IgD-negative memory B cell (primary cell): ENCODE measurements at regions not wholly inside any gene's neighbourhood (a gene's known extent, or its start where the extent isn't known, plus 50 kb on each side); places are given as distances from the start of the nearest gene placed in this dataset.
"Not testable (repeated sequence)": the region's sequence is repeated elsewhere in the genome, so short reads cannot be mapped to it uniquely, and the experiment has no call there.

Source experiments
- H3K27ac Mint-ChIP-seq, 3 donors: one replicate each; pipeline ENCODE4 v1.8.0; 2020 to 2022; ENCODE audit warnings: mild to moderate bottlenecking in 3 of 3, mixed read lengths in 3 of 3, moderate library complexity in 1 of 3
- H3K27me3 Mint-ChIP-seq: one replicate; pipeline ENCODE4 v1.8.0; 2021; ENCODE audit warnings: mixed read lengths
- H3K36me3 Mint-ChIP-seq: one replicate; pipeline ENCODE4 v1.8.0; 2020; ENCODE audit warnings: mild to moderate bottlenecking, mixed read lengths
- H3K4me1 Mint-ChIP-seq, 3 donors: one replicate each; pipeline ENCODE4 v1.8.0; 2020 to 2022; ENCODE audit warnings: mixed read lengths in 3 of 3, mild to moderate bottlenecking in 1 of 3
- H3K4me3 Mint-ChIP-seq, 4 donors: one replicate each; pipeline ENCODE4 v1.8.0; 2020 to 2022; ENCODE audit warnings: mild to moderate bottlenecking in 4 of 4, mixed read lengths in 4 of 4, moderate library complexity in 3 of 4
- H3K9me3 Mint-ChIP-seq, 3 donors: one replicate each; pipeline ENCODE4 v1.8.0; 2020 to 2021; ENCODE audit warnings: mixed read lengths in 3 of 3, mild to moderate bottlenecking in 1 of 3

GRCh38 chr3:64796607-64797399 is 109.0 kb upstream of the ADAMTS9 start:
- Mint-ChIP-seq H3K4me3 (no peak overlapping the region), H3K27me3 (no peaks in the 10 kb centered on the region), H3K27ac (no peak overlapping the region), H3K36me3 (peaks cover 2% of the 10 kb centered on the region), H3K9me3 (peaks cover 0 to 3% (median 0%) of the 10 kb centered on the region in 3 donors), H3K4me1 (no peaks in the 10 kb centered on the region)

GRCh38 chr3:64792445-64792844 is 104.6 kb upstream of the ADAMTS9 start:
- H3K36me3 Mint-ChIP-seq = no peaks in the 10 kb centered on the region
- H3K4me1 Mint-ChIP-seq = no peaks in the 10 kb centered on the region
- H3K4me3 Mint-ChIP-seq = no peak overlapping the region
- H3K9me3 Mint-ChIP-seq = peaks cover 0 to 4% (median 3%) of the 10 kb centered on the region in 3 donors
- H3K27ac Mint-ChIP-seq = no peak overlapping the region
- no peaks in the 10 kb centered on the region for H3K27me3 Mint-ChIP-seq

DNA sequence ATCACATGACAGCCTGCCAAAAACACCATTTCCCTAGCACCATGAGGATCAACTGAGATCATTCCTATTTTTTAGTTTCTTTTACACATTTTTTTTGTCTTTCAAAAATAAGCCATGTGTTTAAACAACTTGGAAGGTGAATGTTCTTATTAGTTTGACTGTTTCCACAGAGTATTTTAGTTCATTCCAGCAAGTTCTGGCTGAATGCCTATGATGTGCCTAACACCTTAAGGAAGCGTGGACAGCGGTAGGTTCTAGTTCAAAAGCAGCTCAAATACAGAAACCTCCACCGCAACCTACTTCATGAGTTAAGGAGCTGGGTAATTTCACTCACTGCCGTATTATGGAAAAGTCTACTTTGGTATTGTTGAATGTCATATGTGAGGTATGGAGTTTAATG is 101.3 kb upstream of the ADAMTS9 start:
- H3K27me3 Mint-ChIP-seq = no peaks in the 10 kb centered on the region
- no peaks in the 10 kb centered on the region for H3K4me1 Mint-ChIP-seq
- no peaks in the 10 kb centered on the region for H3K36me3 Mint-ChIP-seq
- H3K4me3 Mint-ChIP-seq = no peak overlapping the region
- H3K27ac Mint-ChIP-seq = no peak overlapping the region
- peaks cover 0 to 4% (median 3%) of the 10 kb centered on the region in 3 donors for H3K9me3 Mint-ChIP-seq

- Mint-ChIP-seq H3K9me3 (peaks cover 6 to 15% (median 10%) of the 10 kb centered on the region in 3 donors), H3K4me1 (no peaks in the 10 kb centered on the region), H3K36me3 (no peaks in the 10 kb centered on the region)
These were observed 95.4 kb upstream of the ADAMTS9 start for GRCh38 chr3:64783200-64783599.

DNA sequence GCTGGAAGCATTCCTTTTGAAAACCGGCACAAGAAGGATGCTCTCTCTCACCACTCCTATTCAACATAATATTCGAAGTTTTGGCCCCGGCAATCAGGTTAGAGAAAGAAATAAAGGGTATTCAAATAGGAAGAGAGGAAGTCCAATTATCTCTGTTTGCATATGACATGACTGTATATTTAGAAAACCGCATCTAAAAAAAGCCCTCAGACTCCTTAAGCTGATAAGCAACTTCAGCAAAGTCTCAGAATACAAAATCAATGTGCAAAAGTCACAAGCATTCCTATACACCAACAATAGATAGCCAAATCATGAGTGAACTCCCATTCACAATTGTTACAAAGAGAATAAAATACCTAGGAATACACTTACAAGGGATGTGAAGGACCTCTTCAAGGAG is 93.1 kb upstream of the ADAMTS9 start:
- not testable (repeated sequence) for H3K4me3 Mint-ChIP-seq, H3K27me3 Mint-ChIP-seq, H3K36me3 Mint-ChIP-seq, H3K27ac Mint-ChIP-seq, H3K4me1 Mint-ChIP-seq
- H3K9me3 Mint-ChIP-seq = peaks cover 6 to 19% (median 14%) of the 10 kb centered on the region in 3 donors

More at GRCh38 chr3:64783200-64783599, 95.4 kb upstream of the ADAMTS9 start:
- Mint-ChIP-seq H3K27me3 (no peaks in the 10 kb centered on the region), H3K27ac (no peak overlapping the region), H3K4me3 (no peak overlapping the region)

DNA sequence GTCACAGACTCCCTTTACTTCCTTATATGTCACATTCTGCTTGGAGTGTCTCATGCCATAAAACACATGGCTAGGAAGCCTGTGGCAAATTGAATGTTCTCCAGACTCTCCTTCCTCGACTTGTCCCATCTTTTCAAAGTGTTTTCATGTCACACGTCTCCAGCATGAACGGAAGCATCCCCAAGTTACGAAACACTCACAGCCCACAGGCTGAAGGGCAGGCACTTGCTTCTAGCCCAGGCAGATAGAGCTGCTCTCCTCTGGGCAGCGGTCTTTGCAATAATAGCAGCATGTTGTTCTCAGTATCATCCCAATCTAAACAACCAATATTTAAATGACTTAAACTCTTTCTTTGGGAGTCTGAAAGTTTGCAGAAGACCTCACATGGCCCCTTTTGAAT is 85.3 kb upstream of the ADAMTS9 start:
- H3K27me3 Mint-ChIP-seq = no peaks in the 10 kb centered on the region
- H3K9me3 Mint-ChIP-seq = peaks cover 1 to 8% (median 4%) of the 10 kb centered on the region in 3 donors
- no peak overlapping the region for H3K27ac Mint-ChIP-seq
- peaks cover 0 to 2% (median 0%) of the 10 kb centered on the region in 3 donors for H3K4me1 Mint-ChIP-seq
- H3K36me3 Mint-ChIP-seq = no peaks in the 10 kb centered on the region
- no peak overlapping the region for H3K4me3 Mint-ChIP-seq

DNA sequence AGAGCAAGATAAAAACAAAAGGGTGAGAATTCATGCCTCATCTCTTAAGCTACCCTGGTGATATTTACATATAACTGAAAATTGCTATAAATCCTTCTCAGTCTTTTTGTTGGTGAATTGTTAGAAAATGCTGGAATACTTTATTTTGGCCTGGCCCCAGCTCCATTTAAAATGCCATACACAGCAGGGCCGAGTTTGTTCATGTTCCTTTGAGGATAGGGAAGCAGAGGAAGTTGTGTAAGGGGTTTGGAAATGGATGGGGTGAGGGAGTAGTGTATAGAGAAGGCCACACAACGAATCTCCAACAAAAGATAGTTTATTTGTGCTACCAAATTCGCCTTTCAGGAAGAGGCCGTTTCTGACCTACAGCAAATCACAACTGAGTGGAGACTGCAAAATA is 78.6 kb upstream of the ADAMTS9 start:
- Mint-ChIP-seq H3K4me3 (no peak overlapping the region), H3K4me1 (no peaks in the 10 kb centered on the region), H3K27me3 (no peaks in the 10 kb centered on the region), H3K36me3 (no peaks in the 10 kb centered on the region), H3K27ac (no peak overlapping the region), H3K9me3 (peaks cover 0 to 2% (median 0%) of the 10 kb centered on the region in 3 donors)

DNA sequence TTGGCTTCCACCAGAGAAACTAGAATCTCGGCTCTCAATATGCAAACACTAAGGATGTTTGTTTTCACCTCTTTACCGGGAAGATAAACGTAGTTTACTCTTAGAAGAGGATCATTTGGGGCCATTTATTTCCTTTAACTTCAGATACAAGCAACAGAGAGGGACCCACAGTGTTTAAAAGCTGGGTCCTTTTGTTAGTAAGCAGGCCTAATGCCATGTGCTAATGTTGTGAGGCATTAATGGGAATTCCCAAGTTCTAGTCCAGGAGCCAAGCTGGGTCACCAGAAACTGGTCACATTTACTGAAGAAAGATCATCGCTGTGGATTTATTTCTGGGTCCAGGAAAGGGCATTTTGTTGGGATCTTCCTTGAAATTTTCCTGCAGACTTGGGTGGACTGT is 78.1 kb upstream of the ADAMTS9 start:
- Mint-ChIP-seq H3K4me1 (no peaks in the 10 kb centered on the region), H3K27me3 (no peaks in the 10 kb centered on the region), H3K27ac (no peak overlapping the region), H3K4me3 (no peak overlapping the region), H3K36me3 (no peaks in the 10 kb centered on the region), H3K9me3 (peaks cover 0 to 2% (median 0%) of the 10 kb centered on the region in 3 donors)

DNA sequence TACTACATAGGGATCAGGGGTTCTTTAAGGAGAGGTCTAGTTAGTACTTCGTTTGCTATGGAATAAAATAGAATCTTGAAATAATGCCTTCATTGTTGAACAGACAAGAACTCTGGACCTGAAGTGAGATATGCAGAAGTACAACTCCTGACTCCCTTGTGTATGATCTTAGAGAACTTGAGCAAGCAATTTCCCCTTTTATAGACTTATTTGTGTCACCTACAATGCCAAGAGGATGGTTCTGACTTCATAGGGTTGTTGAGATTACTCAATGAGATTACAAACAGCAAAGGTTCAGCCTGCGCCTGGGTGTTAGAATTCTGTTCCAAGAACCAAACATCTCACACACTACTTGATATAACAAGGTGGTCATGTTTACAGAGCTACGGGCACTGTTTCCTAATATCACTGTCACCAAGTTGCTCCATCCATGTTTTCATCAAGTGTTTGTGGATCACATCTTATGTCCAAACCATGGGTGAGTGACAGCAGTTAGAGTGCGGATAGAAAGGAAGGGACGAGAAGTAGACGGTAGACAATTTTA is 76.7 kb upstream of the ADAMTS9 start:
- H3K27ac Mint-ChIP-seq = no peak overlapping the region
- H3K4me1 Mint-ChIP-seq = no peaks in the 10 kb centered on the region
- H3K4me3 Mint-ChIP-seq = no peak overlapping the region
- no peaks in the 10 kb centered on the region for H3K36me3 Mint-ChIP-seq
- H3K27me3 Mint-ChIP-seq = no peaks in the 10 kb centered on the region
- peaks cover 0 to 2% (median 0%) of the 10 kb centered on the region in 3 donors for H3K9me3 Mint-ChIP-seq

- H3K4me1 Mint-ChIP-seq = no peaks in the 10 kb centered on the region
- H3K9me3 Mint-ChIP-seq = peaks cover 0 to 2% (median 0%) of the 10 kb centered on the region in 3 donors
- H3K27me3 Mint-ChIP-seq = no peaks in the 10 kb centered on the region
- H3K4me3 Mint-ChIP-seq = no peak overlapping the region
- no peak overlapping the region for H3K27ac Mint-ChIP-seq
- H3K36me3 Mint-ChIP-seq = no peaks in the 10 kb centered on the region
These were observed 76.2 kb upstream of the ADAMTS9 start for GRCh38 chr3:64763980-64764379.

DNA sequence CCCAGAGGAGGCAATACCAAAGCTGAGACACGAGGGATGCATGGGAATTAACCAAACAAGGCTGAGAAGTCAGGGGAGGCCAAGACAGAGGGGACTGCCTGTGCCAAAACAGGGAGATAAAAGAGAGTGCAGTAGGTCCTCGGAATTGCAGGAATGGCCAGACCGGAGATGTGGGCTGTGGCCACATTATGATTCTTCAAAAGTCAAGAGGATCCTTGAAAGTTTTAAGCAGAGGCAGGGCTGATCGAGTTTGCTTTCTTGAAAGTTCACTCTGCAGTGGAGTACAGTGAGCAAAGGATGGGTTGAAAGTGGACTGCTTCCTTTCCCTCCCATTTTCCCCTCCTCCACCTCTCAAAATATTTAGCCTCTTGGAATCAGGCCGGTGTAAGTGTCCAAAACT is 73.9 kb upstream of the ADAMTS9 start:
- no peaks in the 10 kb centered on the region for H3K27me3 Mint-ChIP-seq
- no peaks in the 10 kb centered on the region for H3K36me3 Mint-ChIP-seq
- peaks cover 0 to 2% (median 0%) of the 10 kb centered on the region in 3 donors for H3K9me3 Mint-ChIP-seq
- H3K27ac Mint-ChIP-seq = no peak overlapping the region
- H3K4me3 Mint-ChIP-seq = no peak overlapping the region
- H3K4me1 Mint-ChIP-seq = no peaks in the 10 kb centered on the region

- peaks cover 0 to 2% (median 0%) of the 10 kb centered on the region in 3 donors for H3K9me3 Mint-ChIP-seq
- H3K36me3 Mint-ChIP-seq = no peaks in the 10 kb centered on the region
- no peaks in the 10 kb centered on the region for H3K4me1 Mint-ChIP-seq
- H3K4me3 Mint-ChIP-seq = no peak overlapping the region
- H3K27me3 Mint-ChIP-seq = no peaks in the 10 kb centered on the region
- H3K27ac Mint-ChIP-seq = no peak overlapping the region
These were observed 72.5 kb upstream of the ADAMTS9 start for GRCh38 chr3:64760258-64760657.

GRCh38 chr3:64759811-64760210 is 72.0 kb upstream of the ADAMTS9 start:
- no peaks in the 10 kb centered on the region for H3K36me3 Mint-ChIP-seq
- no peaks in the 10 kb centered on the region for H3K4me1 Mint-ChIP-seq
- H3K9me3 Mint-ChIP-seq = peaks cover 0 to 2% (median 0%) of the 10 kb centered on the region in 3 donors
- H3K27ac Mint-ChIP-seq = no peak overlapping the region
- H3K4me3 Mint-ChIP-seq = no peak overlapping the region
- no peaks in the 10 kb centered on the region for H3K27me3 Mint-ChIP-seq

DNA sequence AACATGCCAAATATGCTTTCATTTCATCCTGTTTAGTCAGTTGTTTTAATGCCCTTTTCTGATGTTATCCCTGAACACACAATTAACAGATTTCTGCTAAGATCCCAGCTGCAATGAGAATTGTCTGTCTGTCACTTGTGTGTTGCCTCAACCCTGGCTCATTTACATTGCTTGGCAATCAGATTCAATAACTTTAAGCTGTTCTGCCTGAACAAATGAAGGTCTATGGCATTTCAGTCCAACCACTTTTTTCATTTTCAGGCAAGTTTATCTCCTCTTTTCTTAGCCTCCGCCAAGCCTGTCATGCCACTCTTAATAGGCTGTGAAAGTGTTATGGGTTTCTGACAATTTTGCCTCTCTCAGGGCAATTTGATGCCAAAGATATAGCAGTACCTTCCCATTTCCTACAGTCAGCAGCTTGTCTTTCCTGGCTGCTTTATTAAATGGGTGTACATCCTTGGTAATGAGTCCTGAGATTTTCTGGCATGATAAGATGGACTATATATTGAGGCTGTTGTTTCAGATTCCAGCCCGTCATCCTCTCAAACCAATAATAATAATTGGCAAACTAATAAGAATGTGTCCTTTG is 68.7 kb upstream of the ADAMTS9 start:
- peaks cover 0 to 3% (median 2%) of the 10 kb centered on the region in 3 donors for H3K9me3 Mint-ChIP-seq
- no peaks in the 10 kb centered on the region for H3K4me1 Mint-ChIP-seq
- H3K36me3 Mint-ChIP-seq = no peaks in the 10 kb centered on the region
- no peak overlapping the region for H3K4me3 Mint-ChIP-seq
- H3K27ac Mint-ChIP-seq = no peak overlapping the region
- no peaks in the 10 kb centered on the region for H3K27me3 Mint-ChIP-seq

GRCh38 chr3:64748244-64748904 is 60.6 kb upstream of the ADAMTS9 start:
- Mint-ChIP-seq H3K36me3 (no peaks in the 10 kb centered on the region), H3K27me3 (no peaks in the 10 kb centered on the region), H3K9me3 (peaks cover 0 to 3% (median 2%) of the 10 kb centered on the region in 3 donors), H3K4me3 (no peak overlapping the region), H3K27ac (no peak overlapping the region), H3K4me1 (no peaks in the 10 kb centered on the region)
